ENCODE measurements at regions not wholly inside any gene's neighbourhood (a gene's known extent, or its start where the extent isn't known, plus 50 kb on each side); places are given as distances from the start of the nearest gene placed in this dataset.

GRCh38 chr1:55836086-55836485 lies 620.9 kb upstream of the USP24 start:
- TF ChIP-seq, protein P1, sequence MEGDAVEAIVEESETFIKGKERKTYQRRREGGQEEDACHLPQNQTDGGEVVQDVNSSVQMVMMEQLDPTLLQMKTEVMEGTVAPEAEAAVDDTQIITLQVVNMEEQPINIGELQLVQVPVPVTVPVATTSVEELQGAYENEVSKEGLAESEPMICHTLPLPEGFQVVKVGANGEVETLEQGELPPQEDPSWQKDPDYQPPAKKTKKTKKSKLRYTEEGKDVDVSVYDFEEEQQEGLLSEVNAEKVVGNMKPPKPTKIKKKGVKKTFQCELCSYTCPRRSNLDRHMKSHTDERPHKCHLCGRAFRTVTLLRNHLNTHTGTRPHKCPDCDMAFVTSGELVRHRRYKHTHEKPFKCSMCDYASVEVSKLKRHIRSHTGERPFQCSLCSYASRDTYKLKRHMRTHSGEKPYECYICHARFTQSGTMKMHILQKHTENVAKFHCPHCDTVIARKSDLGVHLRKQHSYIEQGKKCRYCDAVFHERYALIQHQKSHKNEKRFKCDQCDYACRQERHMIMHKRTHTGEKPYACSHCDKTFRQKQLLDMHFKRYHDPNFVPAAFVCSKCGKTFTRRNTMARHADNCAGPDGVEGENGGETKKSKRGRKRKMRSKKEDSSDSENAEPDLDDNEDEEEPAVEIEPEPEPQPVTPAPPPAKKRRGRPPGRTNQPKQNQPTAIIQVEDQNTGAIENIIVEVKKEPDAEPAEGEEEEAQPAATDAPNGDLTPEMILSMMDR (IDR thresholded peaks at IDR 0.05): no peak
- no peak for TF ChIP-seq POLR2A (IDR thresholded peaks at IDR 0.05)

Data from ovary (tissue), 3 donors.